Gastrocnemius medialis (tissue), 4 donors: ENCODE measurements at regions not wholly inside any gene's neighbourhood (a gene's known extent, or its start where the extent isn't known, plus 50 kb on each side); places are given as distances from the start of the nearest gene placed in this dataset.
"Not testable (repeated sequence)": the region's sequence is repeated elsewhere in the genome, so short reads cannot be mapped to it uniquely, and the experiment has no call there.

Source experiments
- CTCF ChIP-seq, 5 experiments: fragments of 450-650 bp in 3 of 5; fragments of 200-600 bp in 2 of 5; sonication (generic) in 2 of 5; IDR thresholded peaks in 4 of 5; conservative IDR thresholded peaks in 1 of 5; 1 replicate in 4 of 5; 2 replicates in 1 of 5; pipeline ENCODE4 v1.5.1; 2016 to 2019; ENCODE audit warnings: antibody characterized with exemption in 5 of 5, mild to moderate bottlenecking in 3 of 5, moderate library complexity in 3 of 5
- POLR2A ChIP-seq, 2 donors: fragments of 450-650 bp; IDR thresholded peaks; one replicate each; pipeline ENCODE4 v1.6.1; 2017; ENCODE audit warnings: antibody characterized with exemption in 2 of 2, mild to moderate bottlenecking in 2 of 2, moderate library complexity in 2 of 2

GRCh38 chr5:8840746-8841145 lies 705.1 kb downstream of the SEMA5A start:
- TF ChIP-seq CTCF (IDR thresholded peaks at IDR 0.05 in 4 of 5, conservative IDR thresholded peaks at IDR 0.05 in 1 of 5); POLR2A (IDR thresholded peaks at IDR 0.05): not testable (repeated sequence)
